ENCODE measurements at regions not wholly inside any gene's neighbourhood (a gene's known extent, or its start where the extent isn't known, plus 50 kb on each side); places are given as distances from the start of the nearest gene placed in this dataset.

DNA sequence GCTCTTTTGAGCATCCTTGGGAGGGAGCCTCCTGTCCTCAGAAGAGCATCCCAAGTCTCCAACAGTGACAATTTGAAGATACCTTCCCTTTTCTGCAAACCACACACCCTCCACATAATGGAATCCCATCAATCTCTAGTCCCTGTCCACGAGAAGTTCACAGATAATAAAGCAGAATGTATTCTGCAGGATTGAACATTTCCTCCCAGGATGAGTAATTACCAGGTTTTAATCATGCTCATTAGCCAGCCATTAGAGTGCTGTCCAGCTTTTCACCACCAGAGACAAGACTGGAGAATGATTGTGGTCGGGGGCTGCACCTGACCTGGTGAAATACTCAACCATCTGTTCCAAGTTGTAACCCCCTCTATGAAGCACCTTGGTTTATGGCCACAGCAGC, 958.6 kb downstream of the KCNMA1 start:
- H4K20me1 ChIP-seq (ENCODE audit: insufficient read depth, poor library complexity, severe bottlenecking) = no peaks in the 10 kb centered on the region
- WGBS (ENCODE audit: low lambda C conversion rate, missing lambda C conversion rate) = 86% methylated on average over 2 of the region's 2 CpGs
- H3K79me2 ChIP-seq = no peaks in the 10 kb centered on the region
- no peaks in the 10 kb centered on the region for H3K9me2 ChIP-seq (replicated peaks; ENCODE audit: insufficient read depth)
- DNase-seq (ENCODE audit: low spot score) = no peak
- no peaks in the 10 kb centered on the region for H3K36me3 ChIP-seq (replicated peaks; ENCODE audit: insufficient read depth, low read depth)
- H2AFZ ChIP-seq = no peak overlapping the region
- H3K27me3 ChIP-seq = no peaks in the 10 kb centered on the region
- H3K4me2 ChIP-seq = no peak overlapping the region
- TF ChIP-seq EZH2 (IDR thresholded peaks at IDR 0.05; ENCODE audit: borderline replicate concordance) (no peak), EZH2phosphoT487 (IDR thresholded peaks at IDR 0.05; ENCODE audit: low read depth, severe bottlenecking, unreplicated experiment) (no peak)
- TF ChIP-seq, protein P1, sequence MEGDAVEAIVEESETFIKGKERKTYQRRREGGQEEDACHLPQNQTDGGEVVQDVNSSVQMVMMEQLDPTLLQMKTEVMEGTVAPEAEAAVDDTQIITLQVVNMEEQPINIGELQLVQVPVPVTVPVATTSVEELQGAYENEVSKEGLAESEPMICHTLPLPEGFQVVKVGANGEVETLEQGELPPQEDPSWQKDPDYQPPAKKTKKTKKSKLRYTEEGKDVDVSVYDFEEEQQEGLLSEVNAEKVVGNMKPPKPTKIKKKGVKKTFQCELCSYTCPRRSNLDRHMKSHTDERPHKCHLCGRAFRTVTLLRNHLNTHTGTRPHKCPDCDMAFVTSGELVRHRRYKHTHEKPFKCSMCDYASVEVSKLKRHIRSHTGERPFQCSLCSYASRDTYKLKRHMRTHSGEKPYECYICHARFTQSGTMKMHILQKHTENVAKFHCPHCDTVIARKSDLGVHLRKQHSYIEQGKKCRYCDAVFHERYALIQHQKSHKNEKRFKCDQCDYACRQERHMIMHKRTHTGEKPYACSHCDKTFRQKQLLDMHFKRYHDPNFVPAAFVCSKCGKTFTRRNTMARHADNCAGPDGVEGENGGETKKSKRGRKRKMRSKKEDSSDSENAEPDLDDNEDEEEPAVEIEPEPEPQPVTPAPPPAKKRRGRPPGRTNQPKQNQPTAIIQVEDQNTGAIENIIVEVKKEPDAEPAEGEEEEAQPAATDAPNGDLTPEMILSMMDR (IDR thresholded peaks at IDR 0.05; ENCODE audit: poor library complexity) = no peak
- no peak overlapping the region for H3K27ac ChIP-seq
- H3K4me3 ChIP-seq = no peak overlapping the region
- H3K4me1 ChIP-seq (ENCODE audit: insufficient read depth) = no peaks in the 10 kb centered on the region
- H3K9me3 ChIP-seq (ENCODE audit: low read depth) = no peaks in the 10 kb centered on the region

DNA sequence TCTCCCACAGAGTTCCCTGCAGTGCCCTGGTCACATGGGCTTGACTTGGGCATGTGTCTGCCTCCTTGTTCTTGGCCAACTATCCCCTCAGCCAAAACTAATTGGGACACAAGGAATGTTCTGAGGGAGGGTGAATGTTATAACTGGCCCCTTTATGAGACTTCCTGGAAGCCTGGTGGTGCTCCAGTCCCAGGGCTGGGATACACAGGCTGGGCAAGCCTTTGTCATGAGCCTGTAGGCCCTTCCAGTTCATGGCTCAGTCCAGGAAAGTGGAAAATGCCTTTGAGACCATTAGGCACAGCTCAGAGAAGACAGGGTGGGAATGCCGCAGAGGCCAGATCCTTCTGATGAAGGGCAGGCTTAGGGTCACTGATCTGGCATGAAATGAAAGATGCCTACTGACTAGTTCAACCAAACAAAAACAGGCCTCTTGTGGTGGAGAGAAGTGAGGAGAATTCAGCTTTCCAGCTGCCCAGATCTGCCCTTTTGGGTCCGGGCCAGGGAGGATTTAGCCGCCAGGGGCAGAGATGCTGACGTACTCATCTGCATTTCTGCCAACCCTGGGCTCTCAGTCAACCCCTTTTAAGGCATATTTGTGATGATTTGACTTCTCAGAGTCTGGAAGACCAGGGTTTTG, 961.5 kb downstream of the KCNMA1 start:
- WGBS (ENCODE audit: low lambda C conversion rate, missing lambda C conversion rate) = 83% methylated on average over 4 of the region's 4 CpGs
- Histone ChIP-seq H3K27me3 (no peaks in the 10 kb centered on the region), H3K9me3 (ENCODE audit: low read depth) (no peaks in the 10 kb centered on the region), H3K4me1 (ENCODE audit: insufficient read depth) (no peaks in the 10 kb centered on the region), H3K4me2 (no peak overlapping the region), H3K4me3 (no peak overlapping the region), H3K27ac (peak overlapping the region; percentile 24), H3K9me2 (replicated peaks; ENCODE audit: insufficient read depth) (no peaks in the 10 kb centered on the region), H3K79me2 (no peaks in the 10 kb centered on the region), H4K20me1 (ENCODE audit: insufficient read depth, poor library complexity, severe bottlenecking) (no peaks in the 10 kb centered on the region), H3K36me3 (replicated peaks; ENCODE audit: insufficient read depth, low read depth) (no peaks in the 10 kb centered on the region), H2AFZ (no peak overlapping the region)
- DNase-seq (ENCODE audit: low spot score) = peak; percentile 28
- TF ChIP-seq EZH2 (IDR thresholded peaks at IDR 0.05; ENCODE audit: borderline replicate concordance) (no peak), EZH2phosphoT487 (IDR thresholded peaks at IDR 0.05; ENCODE audit: low read depth, severe bottlenecking, unreplicated experiment) (no peak)
- TF ChIP-seq, protein P1 (IDR thresholded peaks at IDR 0.05; ENCODE audit: poor library complexity) = no peak

DNA sequence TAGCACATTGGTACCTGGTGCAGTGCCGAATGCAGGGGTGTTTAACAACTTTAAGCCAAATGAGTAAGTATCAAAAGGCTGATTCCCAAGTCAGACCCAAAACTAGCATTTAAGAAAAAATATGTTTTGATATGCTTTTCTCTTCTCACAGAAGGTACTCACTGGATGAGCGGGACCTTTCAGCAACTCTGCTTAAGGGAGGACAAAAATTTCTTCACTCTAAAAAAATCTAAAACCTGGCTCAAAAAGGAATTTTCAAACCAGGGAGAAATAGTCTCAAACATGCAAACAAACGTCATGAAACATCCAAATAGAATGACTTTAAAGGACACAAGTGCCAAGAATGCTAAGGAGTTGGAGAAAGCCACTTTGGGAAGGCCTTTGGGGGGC, 962.1 kb downstream of the KCNMA1 start:
- no peak for DNase-seq (ENCODE audit: low spot score)
- no peaks in the 10 kb centered on the region for H3K27me3 ChIP-seq
- H3K27ac ChIP-seq = no peak overlapping the region
- H3K4me1 ChIP-seq (ENCODE audit: insufficient read depth) = no peaks in the 10 kb centered on the region
- no peak overlapping the region for H2AFZ ChIP-seq
- WGBS (ENCODE audit: low lambda C conversion rate, missing lambda C conversion rate) = 73% methylated on average over 3 of the region's 3 CpGs
- TF ChIP-seq, protein P1 (IDR thresholded peaks at IDR 0.05; ENCODE audit: poor library complexity) = no peak
- TF ChIP-seq EZH2 (IDR thresholded peaks at IDR 0.05; ENCODE audit: borderline replicate concordance) (no peak), EZH2phosphoT487 (IDR thresholded peaks at IDR 0.05; ENCODE audit: low read depth, severe bottlenecking, unreplicated experiment) (no peak)
- no peaks in the 10 kb centered on the region for H3K79me2 ChIP-seq
- no peak overlapping the region for H3K4me3 ChIP-seq
- no peaks in the 10 kb centered on the region for H3K36me3 ChIP-seq (replicated peaks; ENCODE audit: insufficient read depth, low read depth)
- H4K20me1 ChIP-seq (ENCODE audit: insufficient read depth, poor library complexity, severe bottlenecking) = no peaks in the 10 kb centered on the region
- H3K9me2 ChIP-seq (replicated peaks; ENCODE audit: insufficient read depth) = no peaks in the 10 kb centered on the region
- no peaks in the 10 kb centered on the region for H3K9me3 ChIP-seq (ENCODE audit: low read depth)
- no peak overlapping the region for H3K4me2 ChIP-seq
